ENCODE measurements at regions not wholly inside any gene's neighbourhood (a gene's known extent, or its start where the extent isn't known, plus 50 kb on each side); places are given as distances from the start of the nearest gene placed in this dataset.
A peak's percentile ranks its signal among the peaks of the same experiment; 100 is the strongest.

DNA sequence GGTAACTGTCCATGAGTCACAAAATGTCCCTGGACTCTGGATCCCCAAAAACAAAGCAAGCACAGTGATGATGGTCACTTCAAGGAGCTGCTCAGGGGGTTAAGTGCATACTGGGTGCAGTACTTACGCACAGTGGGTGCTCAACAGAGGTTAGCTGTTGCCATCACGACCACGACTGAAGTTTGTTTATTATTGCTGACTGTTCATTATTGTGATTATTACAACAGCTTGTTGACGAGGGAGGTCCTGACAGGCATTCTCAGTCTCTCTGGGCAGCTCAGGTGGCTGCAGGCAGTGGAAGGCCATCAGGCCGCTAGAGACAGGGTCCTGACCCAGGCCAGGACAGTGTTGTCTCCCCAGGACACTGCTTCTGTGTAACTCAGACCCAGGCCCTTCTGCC is 418.8 kb downstream of the SHANK2 start:
- no peak overlapping the region for H3K27ac ChIP-seq (ENCODE audit: extremely low read depth, low read depth, low read length)
- CTCF ChIA-PET (ENCODE audit: low intra/inter-chr PET ratio), result no interaction called here
- no peaks in the 10 kb centered on the region for H3K9me3 ChIP-seq (replicated peaks; ENCODE audit: control insufficient read depth, insufficient read depth, low read depth, low read length)
- POLR2A ChIA-PET, result interaction anchor here (0.6 kb wide), 1 partner anchor 11 kb away, joined by 4 read pairs; no protein-coding TSS in a partner anchor
- no peaks in the 10 kb centered on the region for H3K4me1 ChIP-seq (replicated peaks in 1 of 2; ENCODE audit: control insufficient read depth in 2 of 2, insufficient read depth in 2 of 2, low read length in 2 of 2)
- 2% methylated on average over 5 of the region's 5 CpGs for WGBS (ENCODE audit: insufficient coverage, low coverage, missing lambda C conversion rate)
- H3K27me3 ChIP-seq (ENCODE audit: control insufficient read depth in 2 of 2, insufficient read depth in 2 of 2, low read length in 2 of 2), result peaks cover 3 to 56% of the 10 kb centered on the region in 2 experiments; a peak in 3 of 5 replicates
- no peak overlapping the region for H3K9ac ChIP-seq (ENCODE audit: insufficient read depth in 1 of 2, low read depth in 2 of 2, low read length in 2 of 2)
- intact Hi-C loops (cut with micrococcal nuclease), result no loop called here
- no peaks in the 10 kb centered on the region for H3K36me3 ChIP-seq (ENCODE audit: control insufficient read depth, insufficient read depth, low read length)
- DNase-seq (ENCODE audit: extremely low read depth in 1 of 4, low spot score in 3 of 4) (no peak), FAIRE-seq (no peak), ATAC-seq (no peak)
- no TSS peak for BruUV-seq (replicated peaks)
- no peaks in the 10 kb centered on the region for H3K9me1 ChIP-seq (ENCODE audit: control insufficient read depth, insufficient read depth, low read length)
- H3K79me2 ChIP-seq (ENCODE audit: control insufficient read depth, insufficient read depth, low read length), result no peaks in the 10 kb centered on the region
- TF ChIP-seq STAG1 (CRISPR knock-in tag; IDR thresholded peaks at IDR 0.05; ENCODE audit: borderline replicate concordance), result no peak
- TF ChIP-seq MAFK (IDR thresholded peaks at IDR 0.05; ENCODE audit: low read length), result peak; percentile 54
- TF ChIP-seq MAFG (tag; conservative IDR thresholded peaks at IDR 0.05), result peak; percentile 69
- peak; percentile 80 for TF ChIP-seq ZNF316 (IDR thresholded peaks at IDR 0.05)
- no peak for TF ChIP-seq ZNF282 (CRISPR knock-in tag; IDR thresholded peaks at IDR 0.05)
- peak; percentile 70 for TF ChIP-seq MAFF (IDR thresholded peaks at IDR 0.05; ENCODE audit: low read length)
- TF ChIP-seq C11orf30 (IDR thresholded peaks at IDR 0.05; ENCODE audit: low read depth), result peak; percentile 66; the same call in 1 of the 2 replicates
- in situ Hi-C loops (cut with MboI), result no loop called here
- H4K20me1 ChIP-seq (replicated peaks; ENCODE audit: control insufficient read depth, insufficient read depth, low read length), result peaks cover 7% of the 10 kb centered on the region; the same call in 1 of the 2 replicates
- H2AFZ ChIP-seq (ENCODE audit: low read depth, low read length), result no peak overlapping the region
- no peak overlapping the region for H3K4me2 ChIP-seq (ENCODE audit: insufficient read depth, low read length)
- H3K4me3 ChIP-seq, result no peak overlapping the region

Data from K562 (cell line).